KMS-11 (cell line): ENCODE measurements at regions not wholly inside any gene's neighbourhood (a gene's known extent, or its start where the extent isn't known, plus 50 kb on each side); places are given as distances from the start of the nearest gene placed in this dataset.

Source experiments
- H2AFZ ChIP-seq: fragments of 200-600 bp; sonication (generic); 2 replicates; pipeline ENCODE4 v1.6.1; 2016; ENCODE audit warnings: antibody characterized with exemption, mixed run types, low read depth
- H3K27ac ChIP-seq: fragments of 200-600 bp; sonication (generic); 2 replicates; pipeline ENCODE4 v1.6.1; 2016; ENCODE audit warnings: mild to moderate bottlenecking, mixed run types
- H3K27me3 ChIP-seq: fragments of 200-600 bp; sonication (generic); 2 replicates; pipeline ENCODE4 v1.6.1; 2017; ENCODE audit warnings: mild to moderate bottlenecking, low read depth, mixed run types, moderate library complexity; ENCODE audit not compliant: insufficient read depth
- H3K36me3 ChIP-seq: fragments of 200-600 bp; sonication (generic); 2 replicates; pipeline ENCODE4 v1.6.1; 2017; ENCODE audit warnings: mild to moderate bottlenecking, mixed run types; ENCODE audit not compliant: insufficient read depth
- H3K4me1 ChIP-seq: fragments of 200-600 bp; sonication (generic); 2 replicates; pipeline ENCODE4 v1.6.1; 2016; ENCODE audit warnings: mild to moderate bottlenecking, low read depth, mixed run types; ENCODE audit not compliant: poor library complexity, severe bottlenecking
- H3K4me2 ChIP-seq: fragments of 200-600 bp; sonication (generic); 2 replicates; pipeline ENCODE4 v1.7.0; 2016; ENCODE audit warnings: mild to moderate bottlenecking, mixed run types
- H3K4me3 ChIP-seq: fragments of 200-600 bp; sonication (generic); IDR thresholded peaks from 2 replicates; pipeline ENCODE4 v1.6.1; 2017; ENCODE audit warnings: low read depth, low read length, mixed read lengths; ENCODE audit not compliant: insufficient read depth
- H3K79me2 ChIP-seq: fragments of 200-600 bp; sonication (generic); 2 replicates; pipeline ENCODE4 v1.6.1; 2016; ENCODE audit warnings: low read depth, mixed run types; ENCODE audit not compliant: insufficient read depth
- H3K9ac ChIP-seq: fragments of 200-600 bp; sonication (generic); 2 replicates; pipeline ENCODE4 v1.6.1; 2016; ENCODE audit warnings: mild to moderate bottlenecking, mixed run types
- H4K20me1 ChIP-seq: fragments of 200-600 bp; sonication (generic); 2 replicates; pipeline ENCODE4 v1.6.1; 2016; ENCODE audit warnings: mild to moderate bottlenecking, mixed run types; ENCODE audit not compliant: insufficient read depth
- CTCF ChIP-seq: fragments of 200-600 bp; sonication (generic); conservative IDR thresholded peaks from 2 replicates; pipeline ENCODE4 v1.6.1; 2017; ENCODE audit warnings: low read depth, mild to moderate bottlenecking, antibody characterized with exemption, low read length, moderate library complexity, mixed read lengths

GRCh38 chr12:93954166-93955112 lies 193.9 kb upstream of the PLXNC1 start:
- TF ChIP-seq CTCF, result no peak
- Histone ChIP-seq H3K27me3 (no peaks in the 10 kb centered on the region), H3K4me3 (no peak overlapping the region)

GRCh38 chr12:93956551-93956950 lies 191.8 kb upstream of the PLXNC1 start:
- TF ChIP-seq CTCF, result no peak
- H3K4me3 ChIP-seq, result no peak overlapping the region
- no peaks in the 10 kb centered on the region for H3K79me2 ChIP-seq
- H3K27ac ChIP-seq, result no peak overlapping the region
- H2AFZ ChIP-seq, result no peak overlapping the region
- no peaks in the 10 kb centered on the region for H4K20me1 ChIP-seq
- H3K27me3 ChIP-seq, result no peaks in the 10 kb centered on the region
- no peaks in the 10 kb centered on the region for H3K4me1 ChIP-seq
- no peak overlapping the region for H3K4me2 ChIP-seq
- no peaks in the 10 kb centered on the region for H3K36me3 ChIP-seq
- no peak overlapping the region for H3K9ac ChIP-seq

More at GRCh38 chr12:93954166-93955112, 193.9 kb upstream of the PLXNC1 start:
- H3K79me2 ChIP-seq, result no peaks in the 10 kb centered on the region
- H4K20me1 ChIP-seq, result no peaks in the 10 kb centered on the region
- H3K27ac ChIP-seq, result no peak overlapping the region
- no peaks in the 10 kb centered on the region for H3K4me1 ChIP-seq
- H3K9ac ChIP-seq, result no peak overlapping the region
- H3K36me3 ChIP-seq, result no peaks in the 10 kb centered on the region
- H2AFZ ChIP-seq, result no peak overlapping the region
- H3K4me2 ChIP-seq, result no peak overlapping the region

- TF ChIP-seq CTCF, result no peak
- no peaks in the 10 kb centered on the region for H3K36me3 ChIP-seq
- no peaks in the 10 kb centered on the region for H3K79me2 ChIP-seq
- H3K27ac ChIP-seq, result no peak overlapping the region
- no peak overlapping the region for H3K4me3 ChIP-seq
- H4K20me1 ChIP-seq, result no peaks in the 10 kb centered on the region
- no peak overlapping the region for H3K4me2 ChIP-seq
- H2AFZ ChIP-seq, result no peak overlapping the region
- H3K4me1 ChIP-seq, result no peaks in the 10 kb centered on the region
- no peak overlapping the region for H3K9ac ChIP-seq
- H3K27me3 ChIP-seq, result no peaks in the 10 kb centered on the region
These were observed 191.2 kb upstream of the PLXNC1 start for GRCh38 chr12:93957168-93957567.

GRCh38 chr12:93957870-93958269 lies 190.5 kb upstream of the PLXNC1 start:
- H3K4me2 ChIP-seq, result no peak overlapping the region
- H2AFZ ChIP-seq, result no peak overlapping the region
- no peak overlapping the region for H3K4me3 ChIP-seq
- H4K20me1 ChIP-seq, result no peaks in the 10 kb centered on the region
- no peaks in the 10 kb centered on the region for H3K27me3 ChIP-seq
- no peak overlapping the region for H3K27ac ChIP-seq
- no peaks in the 10 kb centered on the region for H3K79me2 ChIP-seq
- no peaks in the 10 kb centered on the region for H3K36me3 ChIP-seq
- H3K9ac ChIP-seq, result no peak overlapping the region
- no peaks in the 10 kb centered on the region for H3K4me1 ChIP-seq
- no peak for TF ChIP-seq CTCF
